Progenitor cell of endocrine pancreas (in vitro differentiated cells): ENCODE measurements at regions not wholly inside any gene's neighbourhood (a gene's known extent, or its start where the extent isn't known, plus 50 kb on each side); places are given as distances from the start of the nearest gene placed in this dataset.

ENCODE experiments used
- DNase-seq: peaks from one replicate; pipeline ENCODE4 v3.0.0; 2021; ENCODE audit warnings: low spot score; ENCODE audit not compliant: unreplicated experiment
- H3K27ac Mint-ChIP-seq: 2 replicates; pipeline ENCODE4 v1.8.0; 2021; ENCODE audit warnings: mild to moderate bottlenecking, moderate library complexity, mixed read lengths
- H3K27me3 Mint-ChIP-seq: 2 replicates; pipeline ENCODE4 v1.8.0; 2021; ENCODE audit warnings: mixed read lengths
- H3K36me3 Mint-ChIP-seq: 2 replicates; pipeline ENCODE4 v1.8.0; 2022; ENCODE audit warnings: mixed read lengths; ENCODE audit not compliant: insufficient read depth
- H3K4me1 Mint-ChIP-seq: 2 replicates; pipeline ENCODE4 v1.8.0; 2021; ENCODE audit warnings: low read depth, mixed read lengths
- H3K4me3 Mint-ChIP-seq: 2 replicates; pipeline ENCODE4 v1.8.0; 2021; ENCODE audit warnings: low read depth, mild to moderate bottlenecking, moderate library complexity, mixed read lengths
- H3K9me3 Mint-ChIP-seq: 2 replicates; pipeline ENCODE4 v1.8.0; 2021; ENCODE audit warnings: low read depth, mixed read lengths
- CTCF ChIP-seq: fragments of 200-600 bp; sonication (generic); IDR thresholded peaks from one replicate; pipeline ENCODE4 v1.5.0; 2021; ENCODE audit warnings: antibody characterized with exemption, mild to moderate bottlenecking; ENCODE audit not compliant: unreplicated experiment

DNA sequence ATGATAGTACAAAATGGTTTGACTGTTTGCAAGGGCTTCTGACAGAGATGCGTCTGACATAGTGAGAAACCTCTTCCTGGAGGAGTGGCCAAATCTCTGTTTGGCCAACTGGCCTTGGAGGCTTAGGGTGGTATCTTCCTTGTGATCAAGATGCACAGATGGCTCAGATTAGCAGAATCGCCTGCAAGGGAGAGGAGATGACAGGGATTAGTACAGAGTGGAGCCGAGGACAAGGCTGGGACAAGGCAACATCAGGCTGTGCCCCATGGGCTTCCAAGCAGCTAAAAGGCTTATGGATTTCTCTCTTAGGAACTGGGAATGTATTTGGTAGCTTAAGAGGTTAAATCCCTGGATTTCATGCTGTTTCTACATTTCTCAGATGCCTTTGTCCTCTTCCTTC lies 379.1 kb downstream of the SIPA1L2 start:
- peaks cover 73% of the 10 kb centered on the region for H3K27me3 Mint-ChIP-seq
- no peak overlapping the region for H3K27ac Mint-ChIP-seq
- peaks cover 2% of the 10 kb centered on the region for H3K4me1 Mint-ChIP-seq
- TF ChIP-seq CTCF: no peak
- H3K9me3 Mint-ChIP-seq: peaks cover 3% of the 10 kb centered on the region
- no peak for DNase-seq
- H3K4me3 Mint-ChIP-seq: no peak overlapping the region
- H3K36me3 Mint-ChIP-seq: no peaks in the 10 kb centered on the region

DNA sequence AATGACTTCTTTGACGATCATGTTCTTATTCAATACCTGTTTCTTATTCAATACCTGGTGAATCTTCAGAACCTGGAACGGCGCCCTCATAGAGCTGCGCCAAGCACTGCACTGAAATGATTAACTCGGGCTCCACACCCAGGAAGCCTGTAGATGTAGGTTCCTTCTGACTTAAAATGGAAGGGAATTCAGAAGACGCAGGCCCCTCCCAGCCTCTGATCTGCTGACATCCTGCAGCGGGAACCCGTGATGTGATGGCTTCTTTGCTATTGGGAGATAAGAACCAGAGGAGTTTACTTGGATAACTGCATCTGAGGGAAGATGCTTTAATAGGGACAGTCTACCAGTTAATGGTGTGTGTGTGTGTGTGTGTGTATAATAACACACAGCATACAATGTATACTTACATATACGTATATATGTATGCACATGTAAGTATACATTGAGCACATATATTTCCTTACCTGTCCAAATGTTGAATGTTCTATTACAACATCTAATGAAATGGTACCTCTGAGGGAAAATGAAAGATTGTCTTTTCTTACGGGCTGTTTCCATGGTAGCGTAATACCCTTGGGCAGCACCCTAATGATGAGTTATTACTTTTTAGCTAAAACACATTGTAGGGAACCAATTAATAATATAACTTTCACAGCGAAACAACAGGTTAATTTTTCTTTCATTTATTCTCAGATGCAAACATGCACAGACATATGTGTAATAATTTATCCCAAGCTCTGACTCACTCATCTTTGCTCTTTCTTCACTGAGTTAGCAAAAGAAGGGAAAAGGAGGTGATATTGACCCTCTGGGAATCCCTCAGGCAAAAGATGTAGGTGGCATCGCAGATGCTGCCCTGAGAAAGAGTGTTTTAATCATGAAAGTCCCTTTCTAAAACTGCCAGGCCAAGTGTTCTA lies 379.8 kb downstream of the SIPA1L2 start:
- H3K4me1 Mint-ChIP-seq: peaks cover 2% of the 10 kb centered on the region
- peaks cover 80% of the 10 kb centered on the region for H3K27me3 Mint-ChIP-seq
- H3K4me3 Mint-ChIP-seq: no peak overlapping the region
- TF ChIP-seq CTCF: no peak
- H3K27ac Mint-ChIP-seq: no peak overlapping the region
- H3K36me3 Mint-ChIP-seq: no peaks in the 10 kb centered on the region
- DNase-seq: no peak
- peaks cover 3% of the 10 kb centered on the region for H3K9me3 Mint-ChIP-seq

- H3K9me3 Mint-ChIP-seq: peaks cover 3% of the 10 kb centered on the region
- no peak overlapping the region for H3K27ac Mint-ChIP-seq
- H3K4me3 Mint-ChIP-seq: no peak overlapping the region
- peaks cover 2% of the 10 kb centered on the region for H3K4me1 Mint-ChIP-seq
- no peaks in the 10 kb centered on the region for H3K36me3 Mint-ChIP-seq
- no peak for DNase-seq
- no peak for TF ChIP-seq CTCF
- peaks cover 84% of the 10 kb centered on the region for H3K27me3 Mint-ChIP-seq
Observed at GRCh38 chr1:232249339-232249738, 380.6 kb downstream of the SIPA1L2 start.

DNA sequence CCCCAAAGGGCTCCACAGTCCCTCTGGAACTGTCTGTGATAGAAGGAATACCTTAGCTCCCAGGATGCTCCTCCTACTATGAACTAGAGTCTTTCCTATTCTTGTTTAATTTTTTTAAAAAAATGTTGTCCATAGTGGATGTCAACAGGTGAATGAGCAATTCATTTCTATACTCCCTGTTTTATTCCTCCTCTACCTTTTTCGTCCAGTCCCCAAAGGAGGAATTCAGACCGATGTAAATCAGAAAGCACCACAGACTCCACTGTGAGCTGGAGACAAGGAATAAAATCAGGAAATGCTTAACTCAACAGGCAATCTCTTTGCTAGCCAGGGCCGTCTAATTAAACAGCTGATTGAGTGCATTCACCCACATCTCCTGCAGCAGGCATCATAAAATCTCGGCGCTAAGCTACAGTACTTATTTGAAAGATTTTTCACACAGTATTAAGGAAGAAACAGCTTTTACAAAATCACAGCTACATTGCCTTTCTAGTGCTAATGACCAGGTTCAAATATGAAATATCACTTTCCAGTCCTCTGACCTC lies 381.6 kb downstream of the SIPA1L2 start:
- Mint-ChIP-seq H3K36me3 (no peaks in the 10 kb centered on the region), H3K9me3 (peaks cover 3% of the 10 kb centered on the region), H3K4me3 (no peak overlapping the region), H3K4me1 (peaks cover 2% of the 10 kb centered on the region), H3K27ac (no peak overlapping the region), H3K27me3 (peaks cover 94% of the 10 kb centered on the region)
- no peak for TF ChIP-seq CTCF
- no peak for DNase-seq

DNA sequence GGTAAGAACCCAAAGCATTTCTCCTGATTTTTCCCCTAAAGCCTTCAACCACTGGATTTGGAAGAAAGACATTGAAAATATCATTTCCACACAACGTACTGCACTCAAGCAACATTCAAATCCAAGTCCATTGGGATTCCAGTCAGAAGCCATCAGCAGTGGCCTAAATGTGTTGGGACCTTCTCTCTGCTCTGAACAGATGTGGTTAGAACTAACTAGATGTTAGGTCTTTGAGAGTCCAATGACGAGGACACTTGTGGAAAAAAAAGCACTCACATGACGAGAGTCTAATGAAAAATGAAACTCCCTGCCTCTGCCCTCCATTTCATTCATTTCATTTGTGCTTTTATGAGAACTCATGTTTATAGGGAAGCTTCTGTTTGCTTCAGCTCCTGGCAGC lies 382.3 kb downstream of the SIPA1L2 start:
- Mint-ChIP-seq H3K27me3 (peaks cover 88% of the 10 kb centered on the region), H3K4me3 (no peak overlapping the region), H3K27ac (no peak overlapping the region), H3K9me3 (peaks cover under 1% of the 10 kb centered on the region), H3K4me1 (peaks cover 2% of the 10 kb centered on the region), H3K36me3 (no peaks in the 10 kb centered on the region)
- no peak for DNase-seq
- TF ChIP-seq CTCF: no peak
